Gastrocnemius medialis (tissue), 4 donors: ENCODE measurements at regions not wholly inside any gene's neighbourhood (a gene's known extent, or its start where the extent isn't known, plus 50 kb on each side); places are given as distances from the start of the nearest gene placed in this dataset.

Experiments used
- ATAC-seq, 2 donors: fragments of 150-250 bp; one replicate each; pipeline ENCODE4 v1.9.1; 2016
- DNase-seq, 2 donors: peaks; one replicate each; pipeline ENCODE4 v3.0.0-alpha.2; 2019
- H3K27ac ChIP-seq, 4 donors: fragments of 200-600 bp; sonication (generic); 1 replicate in 1 of 4; 2 replicates in 3 of 4; pipeline ENCODE4 v1.5.1; 2016 to 2018; ENCODE audit warnings: mild to moderate bottlenecking in 2 of 4, moderate library complexity in 1 of 4
- H3K27me3 ChIP-seq, 3 donors: fragments of 200-600 bp; sonication (generic) in 2 of 3; 1 replicate in 1 of 3; 2 replicates in 2 of 3; pipeline versions ENCODE4 v1.5.1 to v1.6.0; 2016 to 2019; ENCODE audit warnings: mild to moderate bottlenecking in 1 of 3, moderate library complexity in 1 of 3
- H3K36me3 ChIP-seq, 2 donors: fragments of 200-600 bp; sonication (generic) in 1 of 2; one replicate each; pipeline ENCODE4 v1.5.1; 2017 to 2018
- H3K4me1 ChIP-seq, 2 donors: fragments of 200-600 bp; sonication (generic) in 1 of 2; one replicate each; pipeline ENCODE4 v1.5.1; 2016 to 2017; ENCODE audit warnings: mild to moderate bottlenecking in 2 of 2
- H3K4me3 ChIP-seq, 4 donors: fragments of 200-600 bp; sonication (generic) in 3 of 4; 1 replicate in 1 of 4; 2 replicates in 3 of 4; pipeline ENCODE4 v1.5.1; 2016 to 2019; ENCODE audit warnings: mild to moderate bottlenecking in 2 of 4
- H3K9me3 ChIP-seq, 3 donors: fragments of 200-600 bp; sonication (generic) in 2 of 3; 1 replicate in 1 of 3; 2 replicates in 2 of 3; pipeline ENCODE4 v1.5.1; 2016 to 2019
- POLR2A ChIP-seq, 2 donors: fragments of 450-650 bp; IDR thresholded peaks; one replicate each; pipeline ENCODE4 v1.6.1; 2017; ENCODE audit warnings: antibody characterized with exemption in 2 of 2, mild to moderate bottlenecking in 2 of 2, moderate library complexity in 2 of 2
- in situ Hi-C, 4 donors: fragments of 200-750 bp; cut with MboI; loops; one replicate each; pipeline versions ENCODE4 v1.15.0 to v1.8.0; 2017; ENCODE audit warnings: low sequenced_read_pairs in 4 of 4
- intact Hi-C: fragments of 100-400 bp; cut with DNase I; formaldehyde crosslinking; loops from one replicate; pipeline ENCODE4 v1.15.1; 2023; ENCODE audit warnings: low total_unique reads
- TF ChIP-seq, protein P1 (sequence below), 5 experiments: fragments of 450-650 bp in 3 of 5; fragments of 200-600 bp in 2 of 5; sonication (generic) in 2 of 5; IDR thresholded peaks in 4 of 5; conservative IDR thresholded peaks in 1 of 5; 1 replicate in 4 of 5; 2 replicates in 1 of 5; pipeline ENCODE4 v1.5.1; 2016 to 2019; ENCODE audit warnings: antibody characterized with exemption in 5 of 5, mild to moderate bottlenecking in 3 of 5, moderate library complexity in 3 of 5

GRCh38 chr16:65598621-65599020 lies 476.8 kb upstream of the CDH11 start:
- Histone ChIP-seq H3K9me3 (no peaks in the 10 kb centered on the region), H3K27ac (no peak overlapping the region), H3K4me1 (no peaks in the 10 kb centered on the region), H3K4me3 (no peak overlapping the region), H3K36me3 (no peaks in the 10 kb centered on the region), H3K27me3 (no peaks in the 10 kb centered on the region)
- TF ChIP-seq, protein P1, sequence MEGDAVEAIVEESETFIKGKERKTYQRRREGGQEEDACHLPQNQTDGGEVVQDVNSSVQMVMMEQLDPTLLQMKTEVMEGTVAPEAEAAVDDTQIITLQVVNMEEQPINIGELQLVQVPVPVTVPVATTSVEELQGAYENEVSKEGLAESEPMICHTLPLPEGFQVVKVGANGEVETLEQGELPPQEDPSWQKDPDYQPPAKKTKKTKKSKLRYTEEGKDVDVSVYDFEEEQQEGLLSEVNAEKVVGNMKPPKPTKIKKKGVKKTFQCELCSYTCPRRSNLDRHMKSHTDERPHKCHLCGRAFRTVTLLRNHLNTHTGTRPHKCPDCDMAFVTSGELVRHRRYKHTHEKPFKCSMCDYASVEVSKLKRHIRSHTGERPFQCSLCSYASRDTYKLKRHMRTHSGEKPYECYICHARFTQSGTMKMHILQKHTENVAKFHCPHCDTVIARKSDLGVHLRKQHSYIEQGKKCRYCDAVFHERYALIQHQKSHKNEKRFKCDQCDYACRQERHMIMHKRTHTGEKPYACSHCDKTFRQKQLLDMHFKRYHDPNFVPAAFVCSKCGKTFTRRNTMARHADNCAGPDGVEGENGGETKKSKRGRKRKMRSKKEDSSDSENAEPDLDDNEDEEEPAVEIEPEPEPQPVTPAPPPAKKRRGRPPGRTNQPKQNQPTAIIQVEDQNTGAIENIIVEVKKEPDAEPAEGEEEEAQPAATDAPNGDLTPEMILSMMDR (IDR thresholded peaks at IDR 0.05 in 4 of 5, conservative IDR thresholded peaks at IDR 0.05 in 1 of 5) = no peak
- no peak for TF ChIP-seq POLR2A (IDR thresholded peaks at IDR 0.05)
- DNase-seq = no peak
- in situ Hi-C loops = no loop called here
- ATAC-seq = no peak
- intact Hi-C loops = no loop called here

- DNase-seq (no peak), ATAC-seq (no peak)
- in situ Hi-C loops (no loop called here), intact Hi-C loops (no loop called here)
- no peak overlapping the region for H3K27ac ChIP-seq
- H3K4me3 ChIP-seq = no peak overlapping the region
- H3K9me3 ChIP-seq = no peaks in the 10 kb centered on the region
- no peaks in the 10 kb centered on the region for H3K4me1 ChIP-seq
- no peaks in the 10 kb centered on the region for H3K27me3 ChIP-seq
- no peaks in the 10 kb centered on the region for H3K36me3 ChIP-seq
- no peak for TF ChIP-seq POLR2A (IDR thresholded peaks at IDR 0.05)
- TF ChIP-seq, protein P1 (IDR thresholded peaks at IDR 0.05 in 4 of 5, conservative IDR thresholded peaks at IDR 0.05 in 1 of 5) = no peak
Observed at GRCh38 chr16:65583498-65583897, 461.6 kb upstream of the CDH11 start.

GRCh38 chr16:65579050-65579449 lies 457.2 kb upstream of the CDH11 start:
- H3K27ac ChIP-seq = no peak overlapping the region
- TF ChIP-seq, protein P1 (IDR thresholded peaks at IDR 0.05 in 4 of 5, conservative IDR thresholded peaks at IDR 0.05 in 1 of 5) = no peak
- no peak for TF ChIP-seq POLR2A (IDR thresholded peaks at IDR 0.05)
- no peaks in the 10 kb centered on the region for H3K4me1 ChIP-seq
- H3K36me3 ChIP-seq = no peaks in the 10 kb centered on the region
- H3K9me3 ChIP-seq = no peaks in the 10 kb centered on the region
- in situ Hi-C loops (no loop called here), intact Hi-C loops (no loop called here)
- no peak for DNase-seq
- ATAC-seq = no peak
- H3K4me3 ChIP-seq = no peak overlapping the region
- no peaks in the 10 kb centered on the region for H3K27me3 ChIP-seq

DNA sequence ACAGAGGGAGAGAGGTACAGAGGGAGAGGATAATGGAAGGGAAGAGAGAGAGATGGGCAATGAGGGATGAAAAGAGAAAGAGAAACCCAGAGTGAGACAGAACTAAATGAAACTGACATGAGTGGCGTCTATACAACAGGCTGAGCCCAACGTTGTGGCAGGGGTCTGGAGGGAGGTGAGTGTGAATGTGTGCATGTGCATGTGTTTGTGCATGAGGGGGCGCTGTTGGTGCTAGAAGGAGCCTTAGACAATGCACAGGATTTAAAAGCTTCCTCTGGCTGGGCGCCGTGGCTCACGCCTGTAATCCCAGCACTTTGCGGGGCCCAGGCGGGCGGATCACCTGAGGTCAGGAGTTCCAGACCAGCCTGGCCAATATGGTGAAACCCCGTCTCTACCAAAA lies 454.8 kb upstream of the CDH11 start:
- in situ Hi-C loops (no loop called here), intact Hi-C loops (no loop called here)
- H3K27me3 ChIP-seq = no peaks in the 10 kb centered on the region
- DNase-seq (no peak), ATAC-seq (no peak)
- no peaks in the 10 kb centered on the region for H3K4me1 ChIP-seq
- no peaks in the 10 kb centered on the region for H3K9me3 ChIP-seq
- no peak overlapping the region for H3K27ac ChIP-seq
- H3K4me3 ChIP-seq = no peak overlapping the region
- H3K36me3 ChIP-seq = no peaks in the 10 kb centered on the region
- TF ChIP-seq, protein P1 (IDR thresholded peaks at IDR 0.05 in 4 of 5, conservative IDR thresholded peaks at IDR 0.05 in 1 of 5) = no peak
- no peak for TF ChIP-seq POLR2A (IDR thresholded peaks at IDR 0.05)

DNA sequence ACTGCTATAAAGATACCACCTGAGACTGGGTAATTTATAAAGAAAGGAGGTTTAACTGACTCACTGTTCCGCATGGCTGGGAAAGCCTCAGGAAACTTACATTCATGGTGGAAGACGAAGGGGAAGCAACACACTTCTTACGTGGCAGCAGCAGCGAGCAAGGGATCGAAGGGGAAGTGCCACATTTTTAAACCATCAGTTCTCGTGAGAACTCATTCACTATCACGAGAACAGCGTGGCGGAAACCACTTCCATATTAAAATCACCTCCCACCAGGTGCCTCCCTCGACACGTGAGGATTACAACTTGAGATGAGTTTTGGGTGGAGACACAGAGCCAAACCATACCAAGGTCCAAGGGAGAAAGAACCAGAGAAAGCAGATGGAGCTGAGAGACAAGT lies 454.3 kb upstream of the CDH11 start:
- no peaks in the 10 kb centered on the region for H3K9me3 ChIP-seq
- in situ Hi-C loops = no loop called here
- H3K27me3 ChIP-seq = no peaks in the 10 kb centered on the region
- no peaks in the 10 kb centered on the region for H3K4me1 ChIP-seq
- H3K27ac ChIP-seq = no peak overlapping the region
- ATAC-seq = no peak
- H3K36me3 ChIP-seq = no peaks in the 10 kb centered on the region
- TF ChIP-seq POLR2A (IDR thresholded peaks at IDR 0.05) = no peak
- TF ChIP-seq, protein P1 (IDR thresholded peaks at IDR 0.05 in 4 of 5, conservative IDR thresholded peaks at IDR 0.05 in 1 of 5) = no peak
- no peak overlapping the region for H3K4me3 ChIP-seq
- DNase-seq = no peak
- intact Hi-C loops = no loop called here
